ENCODE measurements at regions not wholly inside any gene's neighbourhood (a gene's known extent, or its start where the extent isn't known, plus 50 kb on each side); places are given as distances from the start of the nearest gene placed in this dataset.

DNA sequence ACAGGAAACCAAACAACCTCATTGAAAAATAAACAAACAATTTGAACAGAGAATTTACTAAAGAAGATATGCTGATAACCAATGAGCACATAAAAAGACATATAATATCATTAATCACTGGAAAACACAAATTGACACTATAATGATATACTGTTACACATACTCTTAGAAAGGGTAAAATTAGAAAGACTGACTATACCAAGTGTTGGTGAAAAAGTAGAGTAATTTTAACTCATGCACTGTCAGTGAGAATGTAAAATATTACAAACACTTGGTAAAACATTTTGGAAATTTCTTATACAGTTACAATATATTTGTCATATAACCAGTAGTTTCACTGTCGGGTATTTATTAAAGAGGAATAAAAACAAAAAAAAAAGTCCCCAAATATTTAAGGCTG is 1139.2 kb upstream of the GJE1 start:
- TF ChIP-seq CTCF (IDR thresholded peaks at IDR 0.05; ENCODE audit: insufficient read depth, low read length, poor library complexity, severe bottlenecking): no peak
- TF ChIP-seq EZH2phosphoT487 (conservative IDR thresholded peaks at IDR 0.05; ENCODE audit: low read length): no peak
